GM12875 (cell line): ENCODE measurements at regions not wholly inside any gene's neighbourhood (a gene's known extent, or its start where the extent isn't known, plus 50 kb on each side); places are given as distances from the start of the nearest gene placed in this dataset.

Source experiments
- H3K4me3 ChIP-seq: one replicate; pipeline ENCODE4 v1.5.1; 2011; ENCODE audit warnings: low read depth, low read length, control low read depth
- CTCF ChIP-seq: IDR thresholded peaks from 2 replicates; pipeline ENCODE4 v1.5.1; 2011; ENCODE audit warnings: low read depth, mild to moderate bottlenecking, control low read depth, inconsistent platforms, low read length, moderate library complexity, borderline replicate concordance; ENCODE audit not compliant: insufficient read depth

DNA sequence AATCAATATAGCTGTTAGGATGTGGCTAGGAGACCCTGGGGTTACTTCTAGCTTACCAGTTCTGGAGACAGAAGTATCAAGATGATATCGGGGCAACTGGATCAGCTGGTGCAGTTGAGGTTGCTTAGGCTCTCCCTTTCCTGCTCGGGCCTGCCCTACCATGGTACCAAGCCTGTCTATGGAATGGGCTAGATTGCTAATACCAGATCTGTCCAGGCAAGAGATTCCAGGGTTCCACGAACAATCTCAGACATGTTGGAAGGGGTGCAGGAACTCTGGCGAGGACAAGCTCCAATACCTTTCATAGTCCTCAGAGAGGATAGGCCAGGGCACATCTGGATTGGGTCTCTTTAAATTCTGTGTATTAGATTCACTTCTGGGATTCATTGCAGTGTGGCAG is 53.8 kb downstream of the ADM start:
- TF ChIP-seq CTCF: no peak
- no peak overlapping the region for H3K4me3 ChIP-seq

DNA sequence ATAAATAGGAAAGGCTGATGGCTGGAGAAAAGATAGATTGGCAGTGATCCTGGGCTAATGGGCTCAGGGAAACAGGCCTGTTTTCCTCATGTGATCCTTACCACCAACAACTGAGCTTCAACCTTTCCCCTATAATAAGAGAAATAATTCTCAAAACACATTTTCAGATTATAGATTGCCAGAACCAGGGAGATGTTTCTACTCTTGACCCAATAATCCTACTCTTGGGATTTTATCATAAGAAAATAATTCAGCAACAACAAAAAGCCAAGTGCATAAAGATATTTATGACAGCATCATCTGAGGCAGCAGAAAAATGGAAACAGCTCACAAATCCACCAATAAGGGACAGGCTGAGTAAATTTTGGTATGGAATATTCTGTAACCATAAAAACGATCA is 54.3 kb downstream of the ADM start:
- TF ChIP-seq CTCF: no peak
- H3K4me3 ChIP-seq: no peak overlapping the region

DNA sequence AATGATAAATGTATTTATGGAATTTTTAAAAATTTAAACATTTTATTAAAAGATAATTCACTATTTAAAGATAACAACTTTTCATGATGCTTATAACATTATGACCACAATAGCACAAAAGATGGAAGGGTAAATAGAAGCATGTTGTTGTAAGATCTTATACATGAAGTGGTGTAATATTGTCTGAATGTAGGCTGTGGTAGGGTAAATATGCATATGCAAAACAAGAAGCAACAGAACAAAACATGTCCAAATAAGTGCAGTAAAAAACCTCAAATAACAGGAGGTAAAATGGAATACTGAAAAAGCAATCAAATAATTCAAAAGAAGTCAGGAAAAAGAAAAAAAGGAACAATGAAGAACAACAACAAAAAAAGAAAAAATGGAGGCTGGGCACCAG is 56.0 kb downstream of the ADM start:
- no peak for TF ChIP-seq CTCF
- no peak overlapping the region for H3K4me3 ChIP-seq

- no peak for TF ChIP-seq CTCF
- H3K4me3 ChIP-seq: no peak overlapping the region
These were observed 60.2 kb downstream of the ADM start for GRCh38 chr11:10365045-10365444.

GRCh38 chr11:10366568-10367331 is 61.9 kb downstream of the ADM start:
- TF ChIP-seq CTCF: peak; percentile 88
- H3K4me3 ChIP-seq: no peak overlapping the region

GRCh38 chr11:10371926-10372641 is 67.2 kb downstream of the ADM start:
- no peak for TF ChIP-seq CTCF
- no peak overlapping the region for H3K4me3 ChIP-seq

DNA sequence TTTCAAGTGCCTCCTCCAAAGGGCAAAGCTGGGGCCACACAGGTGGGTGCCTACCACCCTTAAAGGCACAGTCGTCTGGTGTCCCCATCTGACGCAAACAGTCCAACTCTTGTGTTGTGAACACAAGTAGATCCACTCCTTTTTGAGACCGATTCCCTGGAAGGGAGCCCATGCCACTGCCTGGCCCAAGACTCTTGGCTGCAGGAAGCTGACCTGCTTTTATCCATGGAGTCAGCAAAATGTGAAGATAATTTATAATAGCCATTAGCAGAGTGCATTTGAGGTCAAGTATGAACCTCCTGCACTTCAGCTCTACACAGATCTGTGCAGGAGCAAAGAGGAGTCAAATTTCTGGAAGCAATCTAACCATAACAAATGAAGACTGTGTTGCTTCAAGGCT is 68.5 kb downstream of the ADM start:
- TF ChIP-seq CTCF: no peak
- H3K4me3 ChIP-seq: no peak overlapping the region
